HepG2 (cell line): ENCODE measurements at regions not wholly inside any gene's neighbourhood (a gene's known extent, or its start where the extent isn't known, plus 50 kb on each side); places are given as distances from the start of the nearest gene placed in this dataset.

Experiments used
- CBX5 ChIP-seq: sonication (generic); formaldehyde crosslinking; IDR thresholded peaks from 2 replicates; pipeline ENCODE4 v1.4.0; 2020; ENCODE audit warnings: missing genetic modification reagents, borderline replicate concordance
- MEF2D ChIP-seq: sonication (generic); formaldehyde crosslinking; IDR thresholded peaks from 2 replicates; pipeline ENCODE4 v1.5.1; 2020; ENCODE audit warnings: mild to moderate bottlenecking, missing genetic modification reagents
- MTA1 ChIP-seq: sonication (generic); formaldehyde crosslinking; IDR thresholded peaks from 2 replicates; pipeline ENCODE4 v1.4.0; 2020; ENCODE audit warnings: missing genetic modification reagents, mild to moderate bottlenecking, borderline replicate concordance
- ONECUT2 ChIP-seq: sonication (generic); formaldehyde crosslinking; IDR thresholded peaks from 2 replicates; pipeline ENCODE4 v1.4.0; 2020; ENCODE audit warnings: missing genetic modification reagents
- POLR2AphosphoS5 ChIP-seq: IDR thresholded peaks from 2 replicates; pipeline ENCODE4 v1.6.1; 2012; ENCODE audit warnings: low read depth, low read length
- ZNF891 ChIP-seq: sonication (generic); formaldehyde crosslinking; IDR thresholded peaks from 2 replicates; pipeline ENCODE4 v1.5.0; 2020; ENCODE audit warnings: mild to moderate bottlenecking, missing genetic modification reagents
- TF ChIP-seq, protein P1 (sequence below): sonication (generic); formaldehyde crosslinking; IDR thresholded peaks from 2 replicates; pipeline ENCODE4 v1.8.1; 2023; ENCODE audit warnings: mild to moderate bottlenecking, missing genetic modification reagents
- TF ChIP-seq, protein P2 (sequence below): sonication (generic); formaldehyde crosslinking; IDR thresholded peaks from 2 replicates; pipeline ENCODE4 v1.5.0; 2020; ENCODE audit warnings: mild to moderate bottlenecking, missing genetic modification reagents, moderate library complexity
- TF ChIP-seq, protein P3 (sequence below): sonication (generic); formaldehyde crosslinking; IDR thresholded peaks from 2 replicates; pipeline ENCODE4 v1.8.0; 2022; ENCODE audit warnings: low read depth, missing genetic modification reagents
- TF ChIP-seq, protein P4 (sequence below): sonication (generic); formaldehyde crosslinking; IDR thresholded peaks from 2 replicates; pipeline ENCODE4 v1.8.0; 2022; ENCODE audit warnings: mild to moderate bottlenecking, missing genetic modification reagents; ENCODE audit not compliant: insufficient replicate concordance
- TF ChIP-seq, protein P5 (sequence below): sonication (generic); formaldehyde crosslinking; conservative IDR thresholded peaks from 2 replicates; pipeline ENCODE4 v1.4.0; 2020; ENCODE audit warnings: missing genetic modification reagents
- TF ChIP-seq, protein P6 (sequence below): sonication (generic); formaldehyde crosslinking; IDR thresholded peaks from 2 replicates; pipeline ENCODE4 v1.4.0; 2020; ENCODE audit warnings: missing genetic modification reagents

DNA sequence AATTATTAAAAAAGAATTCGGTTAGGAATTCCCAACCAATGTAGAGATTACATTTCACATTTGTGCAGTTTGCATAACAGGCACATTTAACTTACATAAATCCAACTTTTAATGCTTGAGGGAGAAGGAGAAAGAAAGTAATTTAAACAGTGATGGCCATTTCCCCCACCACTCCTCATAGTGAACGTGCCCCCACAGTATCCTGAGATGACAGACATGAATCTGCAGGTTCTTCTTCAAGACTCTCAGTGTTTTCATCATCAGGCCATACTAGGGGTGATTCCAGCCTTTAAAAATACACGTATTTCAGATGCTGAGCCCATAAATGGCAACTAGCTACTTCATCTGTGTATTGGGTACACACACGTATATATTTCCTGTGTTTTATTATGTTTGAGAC, 51.3 kb upstream of the WIPF1 start:
- TF ChIP-seq, protein P1, sequence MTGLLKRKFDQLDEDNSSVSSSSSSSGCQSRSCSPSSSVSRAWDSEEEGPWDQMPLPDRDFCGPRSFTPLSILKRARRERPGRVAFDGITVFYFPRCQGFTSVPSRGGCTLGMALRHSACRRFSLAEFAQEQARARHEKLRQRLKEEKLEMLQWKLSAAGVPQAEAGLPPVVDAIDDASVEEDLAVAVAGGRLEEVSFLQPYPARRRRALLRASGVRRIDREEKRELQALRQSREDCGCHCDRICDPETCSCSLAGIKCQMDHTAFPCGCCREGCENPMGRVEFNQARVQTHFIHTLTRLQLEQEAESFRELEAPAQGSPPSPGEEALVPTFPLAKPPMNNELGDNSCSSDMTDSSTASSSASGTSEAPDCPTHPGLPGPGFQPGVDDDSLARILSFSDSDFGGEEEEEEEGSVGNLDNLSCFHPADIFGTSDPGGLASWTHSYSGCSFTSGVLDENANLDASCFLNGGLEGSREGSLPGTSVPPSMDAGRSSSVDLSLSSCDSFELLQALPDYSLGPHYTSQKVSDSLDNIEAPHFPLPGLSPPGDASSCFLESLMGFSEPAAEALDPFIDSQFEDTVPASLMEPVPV (CRISPR knock-in tag): no peak
- TF ChIP-seq, protein P2, sequence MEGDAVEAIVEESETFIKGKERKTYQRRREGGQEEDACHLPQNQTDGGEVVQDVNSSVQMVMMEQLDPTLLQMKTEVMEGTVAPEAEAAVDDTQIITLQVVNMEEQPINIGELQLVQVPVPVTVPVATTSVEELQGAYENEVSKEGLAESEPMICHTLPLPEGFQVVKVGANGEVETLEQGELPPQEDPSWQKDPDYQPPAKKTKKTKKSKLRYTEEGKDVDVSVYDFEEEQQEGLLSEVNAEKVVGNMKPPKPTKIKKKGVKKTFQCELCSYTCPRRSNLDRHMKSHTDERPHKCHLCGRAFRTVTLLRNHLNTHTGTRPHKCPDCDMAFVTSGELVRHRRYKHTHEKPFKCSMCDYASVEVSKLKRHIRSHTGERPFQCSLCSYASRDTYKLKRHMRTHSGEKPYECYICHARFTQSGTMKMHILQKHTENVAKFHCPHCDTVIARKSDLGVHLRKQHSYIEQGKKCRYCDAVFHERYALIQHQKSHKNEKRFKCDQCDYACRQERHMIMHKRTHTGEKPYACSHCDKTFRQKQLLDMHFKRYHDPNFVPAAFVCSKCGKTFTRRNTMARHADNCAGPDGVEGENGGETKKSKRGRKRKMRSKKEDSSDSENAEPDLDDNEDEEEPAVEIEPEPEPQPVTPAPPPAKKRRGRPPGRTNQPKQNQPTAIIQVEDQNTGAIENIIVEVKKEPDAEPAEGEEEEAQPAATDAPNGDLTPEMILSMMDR (CRISPR knock-in tag): no peak
- TF ChIP-seq, protein P3, sequence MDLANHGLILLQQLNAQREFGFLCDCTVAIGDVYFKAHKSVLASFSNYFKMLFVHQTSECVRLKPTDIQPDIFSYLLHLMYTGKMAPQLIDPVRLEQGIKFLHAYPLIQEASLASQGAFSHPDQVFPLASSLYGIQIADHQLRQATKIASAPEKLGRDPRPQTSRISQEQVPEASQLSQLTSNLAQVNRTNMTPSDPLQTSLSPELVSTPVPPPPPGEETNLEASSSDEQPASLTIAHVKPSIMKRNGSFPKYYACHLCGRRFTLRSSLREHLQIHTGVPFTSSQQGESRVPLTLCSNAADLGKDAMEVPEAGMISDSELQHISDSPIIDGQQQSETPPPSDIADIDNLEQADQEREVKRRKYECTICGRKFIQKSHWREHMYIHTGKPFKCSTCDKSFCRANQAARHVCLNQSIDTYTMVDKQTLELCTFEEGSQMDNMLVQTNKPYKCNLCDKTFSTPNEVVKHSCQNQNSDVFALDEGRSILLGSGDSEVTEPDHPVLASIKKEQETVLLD (CRISPR knock-in tag): no peak
- no peak for TF ChIP-seq MEF2D
- no peak for TF ChIP-seq POLR2AphosphoS5
- TF ChIP-seq, protein P4, sequence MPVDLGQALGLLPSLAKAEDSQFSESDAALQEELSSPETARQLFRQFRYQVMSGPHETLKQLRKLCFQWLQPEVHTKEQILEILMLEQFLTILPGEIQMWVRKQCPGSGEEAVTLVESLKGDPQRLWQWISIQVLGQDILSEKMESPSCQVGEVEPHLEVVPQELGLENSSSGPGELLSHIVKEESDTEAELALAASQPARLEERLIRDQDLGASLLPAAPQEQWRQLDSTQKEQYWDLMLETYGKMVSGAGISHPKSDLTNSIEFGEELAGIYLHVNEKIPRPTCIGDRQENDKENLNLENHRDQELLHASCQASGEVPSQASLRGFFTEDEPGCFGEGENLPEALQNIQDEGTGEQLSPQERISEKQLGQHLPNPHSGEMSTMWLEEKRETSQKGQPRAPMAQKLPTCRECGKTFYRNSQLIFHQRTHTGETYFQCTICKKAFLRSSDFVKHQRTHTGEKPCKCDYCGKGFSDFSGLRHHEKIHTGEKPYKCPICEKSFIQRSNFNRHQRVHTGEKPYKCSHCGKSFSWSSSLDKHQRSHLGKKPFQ (CRISPR knock-in tag): no peak
- no peak for TF ChIP-seq MTA1 (CRISPR knock-in tag)
- TF ChIP-seq ONECUT2 (CRISPR knock-in tag): no peak
- TF ChIP-seq, protein P5, sequence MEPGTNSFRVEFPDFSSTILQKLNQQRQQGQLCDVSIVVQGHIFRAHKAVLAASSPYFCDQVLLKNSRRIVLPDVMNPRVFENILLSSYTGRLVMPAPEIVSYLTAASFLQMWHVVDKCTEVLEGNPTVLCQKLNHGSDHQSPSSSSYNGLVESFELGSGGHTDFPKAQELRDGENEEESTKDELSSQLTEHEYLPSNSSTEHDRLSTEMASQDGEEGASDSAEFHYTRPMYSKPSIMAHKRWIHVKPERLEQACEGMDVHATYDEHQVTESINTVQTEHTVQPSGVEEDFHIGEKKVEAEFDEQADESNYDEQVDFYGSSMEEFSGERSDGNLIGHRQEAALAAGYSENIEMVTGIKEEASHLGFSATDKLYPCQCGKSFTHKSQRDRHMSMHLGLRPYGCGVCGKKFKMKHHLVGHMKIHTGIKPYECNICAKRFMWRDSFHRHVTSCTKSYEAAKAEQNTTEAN (CRISPR knock-in tag): no peak
- no peak for TF ChIP-seq CBX5 (CRISPR knock-in tag)
- no peak for TF ChIP-seq ZNF891 (CRISPR knock-in tag)
- TF ChIP-seq, protein P6, sequence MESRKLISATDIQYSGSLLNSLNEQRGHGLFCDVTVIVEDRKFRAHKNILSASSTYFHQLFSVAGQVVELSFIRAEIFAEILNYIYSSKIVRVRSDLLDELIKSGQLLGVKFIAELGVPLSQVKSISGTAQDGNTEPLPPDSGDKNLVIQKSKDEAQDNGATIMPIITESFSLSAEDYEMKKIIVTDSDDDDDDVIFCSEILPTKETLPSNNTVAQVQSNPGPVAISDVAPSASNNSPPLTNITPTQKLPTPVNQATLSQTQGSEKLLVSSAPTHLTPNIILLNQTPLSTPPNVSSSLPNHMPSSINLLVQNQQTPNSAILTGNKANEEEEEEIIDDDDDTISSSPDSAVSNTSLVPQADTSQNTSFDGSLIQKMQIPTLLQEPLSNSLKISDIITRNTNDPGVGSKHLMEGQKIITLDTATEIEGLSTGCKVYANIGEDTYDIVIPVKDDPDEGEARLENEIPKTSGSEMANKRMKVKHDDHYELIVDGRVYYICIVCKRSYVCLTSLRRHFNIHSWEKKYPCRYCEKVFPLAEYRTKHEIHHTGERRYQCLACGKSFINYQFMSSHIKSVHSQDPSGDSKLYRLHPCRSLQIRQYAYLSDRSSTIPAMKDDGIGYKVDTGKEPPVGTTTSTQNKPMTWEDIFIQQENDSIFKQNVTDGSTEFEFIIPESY (CRISPR knock-in tag): no peak
